Smooth muscle cell (in vitro differentiated cells): ENCODE measurements at regions not wholly inside any gene's neighbourhood (a gene's known extent, or its start where the extent isn't known, plus 50 kb on each side); places are given as distances from the start of the nearest gene placed in this dataset.

Experiments used
- DNase-seq: peaks from one replicate; lab custom pipeline; 2025; ENCODE audit not compliant: unreplicated experiment; lab: John Stamatoyannopoulos, UW
- H2AFZ ChIP-seq: fragments of 200-600 bp; sonication (generic); 2 replicates; pipeline ENCODE4 v1.6.0; 2016; ENCODE audit warnings: antibody characterized with exemption, low read depth, mild to moderate bottlenecking
- H3F3A ChIP-seq: fragments of 200-600 bp; sonication (generic); 2 replicates; pipeline ENCODE4 v1.6.0; 2017; ENCODE audit warnings: antibody characterized with exemption, low read depth
- H3K27ac ChIP-seq: fragments of 200-600 bp; sonication (generic); 2 replicates; pipeline ENCODE4 v1.5.1; 2016; ENCODE audit warnings: low read depth, mild to moderate bottlenecking
- H3K27me3 ChIP-seq: fragments of 200-600 bp; sonication (generic); 2 replicates; pipeline ENCODE4 v1.6.1; 2016; ENCODE audit warnings: low read depth, mild to moderate bottlenecking
- H3K36me3 ChIP-seq: fragments of 200-600 bp; sonication (generic); 2 replicates; pipeline ENCODE4 v1.5.1; 2016; ENCODE audit warnings: low read depth
- H3K4me1 ChIP-seq: fragments of 200-600 bp; sonication (generic); 2 replicates; pipeline ENCODE4 v1.5.1; 2016; ENCODE audit warnings: low read depth
- H3K4me2 ChIP-seq: fragments of 200-600 bp; sonication (generic); 2 replicates; pipeline ENCODE4 v1.6.0; 2016; ENCODE audit warnings: mild to moderate bottlenecking
- H3K4me3 ChIP-seq: fragments of 200-600 bp; sonication (generic); 2 replicates; pipeline ENCODE4 v1.5.1; 2016; ENCODE audit warnings: mild to moderate bottlenecking
- H3K79me2 ChIP-seq: fragments of 200-600 bp; sonication (generic); 2 replicates; pipeline ENCODE4 v1.6.0; 2016; ENCODE audit warnings: low read depth, mild to moderate bottlenecking
- H3K9ac ChIP-seq: fragments of 200-600 bp; sonication (generic); 2 replicates; pipeline ENCODE4 v1.6.0; 2016; ENCODE audit warnings: low read depth
- H3K9me3 ChIP-seq: fragments of 200-600 bp; sonication (generic); replicated peaks from 2 replicates; pipeline ENCODE4 v1.5.1; 2016; ENCODE audit warnings: low read depth
- H4K20me1 ChIP-seq: fragments of 200-600 bp; sonication (generic); 2 replicates; pipeline ENCODE4 v1.6.0; 2016; ENCODE audit warnings: low read depth
- CTCF ChIP-seq: fragments of 200-600 bp; sonication (generic); IDR thresholded peaks from 2 replicates; pipeline ENCODE4 v1.5.1; 2017; ENCODE audit warnings: borderline replicate concordance, mild to moderate bottlenecking, antibody characterized with exemption; ENCODE audit not compliant: insufficient read depth, poor library complexity, severe bottlenecking
- WGBS: methylation state at CpG from one replicate; pipeline ENCODE4 v1.1.7; 2016; ENCODE audit warnings: low lambda C conversion rate; 5-methylcytosine and 5-hydroxymethylcytosine counted together

- Histone ChIP-seq H3K4me1 (peaks cover 13% of the 10 kb centered on the region), H3K4me2 (peak overlapping the region; percentile 47), H3K9me3 (no peaks in the 10 kb centered on the region), H4K20me1 (no peaks in the 10 kb centered on the region), H3K27ac (peak overlapping the region; percentile 99), H3K4me3 (no peak overlapping the region), H3K27me3 (no peaks in the 10 kb centered on the region), H3F3A (peaks cover 20% of the 10 kb centered on the region), H3K9ac (peak overlapping the region; percentile 76), H3K79me2 (no peaks in the 10 kb centered on the region), H2AFZ (no peak overlapping the region), H3K36me3 (no peaks in the 10 kb centered on the region)
- DNase-seq = no peak
- no peak for TF ChIP-seq CTCF
- WGBS = 86% methylated on average over 4 of the region's 4 CpGs
Measured at GRCh38 chr10:62577076-62577475, 202.9 kb downstream of the ZNF365 start.

GRCh38 chr10:62577666-62578291, 203.6 kb downstream of the ZNF365 start:
- peak overlapping the region; percentile 79 for H3K9ac ChIP-seq
- H3K79me2 ChIP-seq = no peaks in the 10 kb centered on the region
- H3K4me2 ChIP-seq = peak overlapping the region; percentile 43
- H3K4me3 ChIP-seq = no peak overlapping the region
- DNase-seq = no peak
- H3F3A ChIP-seq = peaks cover 20% of the 10 kb centered on the region
- H4K20me1 ChIP-seq = no peaks in the 10 kb centered on the region
- no peaks in the 10 kb centered on the region for H3K27me3 ChIP-seq
- H2AFZ ChIP-seq = no peak overlapping the region
- no peak for TF ChIP-seq CTCF
- WGBS = 15% methylated on average over 2 of the region's 2 CpGs
- peaks cover 16% of the 10 kb centered on the region for H3K4me1 ChIP-seq
- H3K36me3 ChIP-seq = no peaks in the 10 kb centered on the region
- no peaks in the 10 kb centered on the region for H3K9me3 ChIP-seq
- peak overlapping the region; percentile 99 for H3K27ac ChIP-seq

GRCh38 chr10:62578301-62578700, 204.1 kb downstream of the ZNF365 start:
- H4K20me1 ChIP-seq = no peaks in the 10 kb centered on the region
- peak overlapping the region; percentile 79 for H3K9ac ChIP-seq
- no peak overlapping the region for H3K4me3 ChIP-seq
- no peaks in the 10 kb centered on the region for H3K27me3 ChIP-seq
- peak overlapping the region; percentile 43 for H3K4me2 ChIP-seq
- H3K4me1 ChIP-seq = peaks cover 19% of the 10 kb centered on the region
- 55% methylated on average over 6 of the region's 6 CpGs for WGBS
- peak overlapping the region; percentile 99 for H3K27ac ChIP-seq
- no peak for DNase-seq
- H3K9me3 ChIP-seq = no peaks in the 10 kb centered on the region
- H3K36me3 ChIP-seq = no peaks in the 10 kb centered on the region
- H3F3A ChIP-seq = peaks cover 22% of the 10 kb centered on the region
- TF ChIP-seq CTCF = no peak
- no peak overlapping the region for H2AFZ ChIP-seq
- no peaks in the 10 kb centered on the region for H3K79me2 ChIP-seq

GRCh38 chr10:62578916-62579315, 204.7 kb downstream of the ZNF365 start:
- H2AFZ ChIP-seq = no peak overlapping the region
- H3K27me3 ChIP-seq = no peaks in the 10 kb centered on the region
- no peaks in the 10 kb centered on the region for H3K36me3 ChIP-seq
- no peak for DNase-seq
- no peaks in the 10 kb centered on the region for H4K20me1 ChIP-seq
- no peak for TF ChIP-seq CTCF
- WGBS = 95% methylated on average over 1 of the region's 1 CpG
- no peaks in the 10 kb centered on the region for H3K9me3 ChIP-seq
- H3K4me2 ChIP-seq = peak overlapping the region; percentile 43
- H3F3A ChIP-seq = peaks cover 28% of the 10 kb centered on the region
- H3K9ac ChIP-seq = peak overlapping the region; percentile 79
- no peak overlapping the region for H3K4me3 ChIP-seq
- peak overlapping the region; percentile 99 for H3K27ac ChIP-seq
- H3K4me1 ChIP-seq = peaks cover 25% of the 10 kb centered on the region
- H3K79me2 ChIP-seq = no peaks in the 10 kb centered on the region
